ENCODE measurements at regions not wholly inside any gene's neighbourhood (a gene's known extent, or its start where the extent isn't known, plus 50 kb on each side); places are given as distances from the start of the nearest gene placed in this dataset.

DNA sequence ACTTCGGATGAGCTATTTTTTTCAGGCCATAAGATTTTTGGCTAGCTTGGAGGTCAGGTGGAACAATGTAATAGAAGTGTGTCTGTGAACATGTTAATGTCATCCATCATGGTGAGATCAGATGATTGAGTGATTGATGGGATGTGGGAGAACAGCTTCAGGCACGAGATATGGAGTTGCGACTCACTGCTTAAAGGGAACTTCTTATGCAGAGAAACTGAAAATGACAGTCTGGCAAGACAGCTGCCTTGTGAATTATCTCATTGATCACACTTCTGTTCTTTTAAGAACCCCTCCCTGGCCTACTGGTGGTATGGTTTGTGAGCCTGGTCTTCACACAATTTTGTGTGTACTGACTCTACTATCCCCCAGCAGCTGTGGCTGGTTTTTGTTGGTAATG is 96.0 kb downstream of the OLFM4 start:
- Histone ChIP-seq H3K36me3 (ENCODE audit: insufficient read depth, low read length) (no peaks in the 10 kb centered on the region), H3K79me2 (ENCODE audit: control insufficient read depth, insufficient read depth, low read length, unreplicated experiment) (no peaks in the 10 kb centered on the region), H3K27ac (ENCODE audit: low read depth, low read length) (no peak overlapping the region), H2AFZ (ENCODE audit: low read length, unreplicated experiment) (no peak overlapping the region), H3K4me3 (ENCODE audit: low read depth, low read length) (no peak overlapping the region), H3K4me1 (ENCODE audit: control insufficient read depth, insufficient read depth, low read length, unreplicated experiment) (no peaks in the 10 kb centered on the region), H3K27me3 (ENCODE audit: insufficient read depth, low read length) (no peaks in the 10 kb centered on the region)

DNA sequence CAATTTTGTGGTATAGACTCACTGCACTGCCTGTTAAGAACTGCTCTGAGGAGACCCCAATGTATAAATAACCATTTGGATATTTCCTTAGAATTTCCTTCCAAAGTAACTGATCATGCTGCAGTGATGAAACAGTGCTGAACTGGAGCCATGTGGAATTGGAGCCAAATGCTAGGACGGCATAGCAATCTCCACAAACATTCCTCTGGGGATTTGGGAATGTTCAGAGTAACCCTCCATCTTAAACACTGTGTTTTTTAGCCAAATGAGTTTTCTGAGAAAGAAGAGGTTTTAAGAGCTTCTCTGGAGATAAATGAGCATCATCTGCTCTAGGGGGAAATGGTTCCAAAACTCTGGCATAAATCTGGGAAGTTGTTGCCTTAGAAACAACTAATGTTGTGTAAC is 98.2 kb downstream of the OLFM4 start:
- H2AFZ ChIP-seq (ENCODE audit: low read length, unreplicated experiment), result no peak overlapping the region
- H3K79me2 ChIP-seq (ENCODE audit: control insufficient read depth, insufficient read depth, low read length, unreplicated experiment), result no peaks in the 10 kb centered on the region
- H3K36me3 ChIP-seq (ENCODE audit: insufficient read depth, low read length), result no peaks in the 10 kb centered on the region
- H3K27me3 ChIP-seq (ENCODE audit: insufficient read depth, low read length), result no peaks in the 10 kb centered on the region
- H3K4me1 ChIP-seq (ENCODE audit: control insufficient read depth, insufficient read depth, low read length, unreplicated experiment), result no peaks in the 10 kb centered on the region
- no peak overlapping the region for H3K4me3 ChIP-seq (ENCODE audit: low read depth, low read length)
- H3K27ac ChIP-seq (ENCODE audit: low read depth, low read length), result no peak overlapping the region

DNA sequence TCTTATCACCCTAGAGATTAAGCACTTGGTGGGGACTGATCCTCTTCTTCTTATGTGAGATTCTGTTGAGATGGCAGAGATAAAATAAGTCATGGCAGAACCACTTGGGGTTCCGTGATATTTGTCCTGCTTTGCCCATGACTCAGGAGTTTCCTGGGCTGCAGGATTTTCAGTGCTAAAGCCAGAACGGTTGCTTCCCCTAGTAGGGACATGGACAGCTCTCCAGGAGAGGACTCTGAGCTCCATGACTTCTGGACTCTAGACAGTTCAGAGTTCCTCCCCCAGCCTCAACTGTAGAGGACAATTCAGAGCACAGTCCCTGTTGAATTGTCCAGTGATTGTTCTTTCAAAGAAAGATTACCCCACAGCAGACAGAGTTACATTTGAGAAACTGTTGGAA is 98.8 kb downstream of the OLFM4 start:
- no peak overlapping the region for H2AFZ ChIP-seq (ENCODE audit: low read length, unreplicated experiment)
- H3K27me3 ChIP-seq (ENCODE audit: insufficient read depth, low read length), result no peaks in the 10 kb centered on the region
- H3K27ac ChIP-seq (ENCODE audit: low read depth, low read length), result no peak overlapping the region
- H3K36me3 ChIP-seq (ENCODE audit: insufficient read depth, low read length), result no peaks in the 10 kb centered on the region
- no peak overlapping the region for H3K4me3 ChIP-seq (ENCODE audit: low read depth, low read length)
- no peaks in the 10 kb centered on the region for H3K4me1 ChIP-seq (ENCODE audit: control insufficient read depth, insufficient read depth, low read length, unreplicated experiment)
- no peaks in the 10 kb centered on the region for H3K79me2 ChIP-seq (ENCODE audit: control insufficient read depth, insufficient read depth, low read length, unreplicated experiment)

DNA sequence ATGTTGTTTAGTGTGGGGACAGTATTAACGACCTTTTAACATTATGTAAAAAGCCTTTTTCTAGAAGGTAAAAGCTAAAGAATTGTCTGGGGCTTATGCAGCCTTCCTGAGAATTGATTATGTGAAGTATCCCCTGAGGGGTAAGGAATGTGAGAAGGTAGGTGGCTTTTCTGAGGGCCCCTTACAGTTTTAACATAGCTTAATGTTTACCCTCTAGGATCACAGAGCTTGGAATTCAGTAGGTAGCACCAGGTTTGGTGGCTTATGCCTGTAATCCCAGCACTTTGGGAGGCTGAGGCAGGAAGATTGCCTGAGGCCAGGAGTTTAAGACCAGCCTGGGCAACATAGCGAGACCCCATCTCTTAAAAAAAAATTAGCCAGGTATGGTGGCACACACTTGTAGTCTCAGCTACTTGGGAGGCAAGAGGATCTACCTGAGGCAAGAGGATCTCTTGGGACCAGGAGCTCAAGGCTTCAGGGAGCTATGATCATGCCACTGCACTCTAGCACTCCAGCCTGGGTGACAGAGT is 101.3 kb downstream of the OLFM4 start:
- H2AFZ ChIP-seq (ENCODE audit: low read length, unreplicated experiment), result no peak overlapping the region
- H3K27me3 ChIP-seq (ENCODE audit: insufficient read depth, low read length), result 0 out of 2 replicates have a peak, but pooled peaks cover 3% of the 10 kb centered on the region
- no peak overlapping the region for H3K27ac ChIP-seq (ENCODE audit: low read depth, low read length)
- no peak overlapping the region for H3K4me3 ChIP-seq (ENCODE audit: low read depth, low read length)
- H3K79me2 ChIP-seq (ENCODE audit: control insufficient read depth, insufficient read depth, low read length, unreplicated experiment), result no peaks in the 10 kb centered on the region
- no peaks in the 10 kb centered on the region for H3K4me1 ChIP-seq (ENCODE audit: control insufficient read depth, insufficient read depth, low read length, unreplicated experiment)
- no peaks in the 10 kb centered on the region for H3K36me3 ChIP-seq (ENCODE audit: insufficient read depth, low read length)

DNA sequence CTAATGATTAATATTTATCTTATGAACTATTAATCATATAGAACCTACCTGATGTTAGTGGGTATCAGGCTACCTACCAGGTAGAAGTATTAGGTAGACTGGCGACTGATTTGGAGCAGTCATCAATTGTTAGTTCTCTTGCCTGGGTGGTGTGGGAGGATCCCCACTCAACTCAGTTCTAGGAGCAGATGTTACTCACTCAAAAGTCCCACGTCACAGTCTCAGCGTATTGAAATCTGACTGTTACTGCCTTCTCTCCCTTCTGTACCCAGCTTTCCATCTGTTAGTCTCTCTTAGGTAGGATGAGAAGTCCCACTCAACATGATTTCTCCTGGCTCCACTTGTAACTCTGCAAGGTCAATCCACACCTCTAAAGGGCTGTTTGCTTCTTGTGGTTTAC is 102.7 kb downstream of the OLFM4 start:
- Histone ChIP-seq H3K27ac (ENCODE audit: low read depth, low read length) (no peak overlapping the region), H3K4me3 (ENCODE audit: low read depth, low read length) (no peak overlapping the region), H3K4me1 (ENCODE audit: control insufficient read depth, insufficient read depth, low read length, unreplicated experiment) (no peaks in the 10 kb centered on the region), H3K79me2 (ENCODE audit: control insufficient read depth, insufficient read depth, low read length, unreplicated experiment) (no peaks in the 10 kb centered on the region), H3K36me3 (ENCODE audit: insufficient read depth, low read length) (no peaks in the 10 kb centered on the region), H2AFZ (ENCODE audit: low read length, unreplicated experiment) (no peak overlapping the region), H3K27me3 (ENCODE audit: insufficient read depth, low read length) (0 out of 2 replicates have a peak, but pooled peaks cover 3% of the 10 kb centered on the region)

DNA sequence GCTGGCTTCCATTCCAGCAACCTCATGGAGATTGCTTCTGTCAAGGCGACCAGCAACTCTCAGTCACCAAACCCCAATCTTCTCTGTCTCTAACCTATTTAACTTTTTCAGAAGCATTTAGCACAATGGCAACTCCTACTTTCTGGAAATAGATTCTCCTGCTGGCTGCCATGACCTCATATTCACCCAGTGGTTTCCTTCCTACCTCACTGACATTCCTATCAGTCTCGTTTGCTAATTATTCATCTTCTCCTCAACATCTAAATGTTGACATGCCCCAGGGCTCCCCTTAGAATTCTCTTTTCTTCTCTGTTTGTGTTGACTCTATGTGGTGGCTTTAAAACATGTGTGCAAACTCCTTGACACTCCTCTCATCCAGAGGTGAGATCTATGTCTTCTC is 106.7 kb downstream of the OLFM4 start:
- no peak overlapping the region for H3K27ac ChIP-seq (ENCODE audit: low read depth, low read length)

DNA sequence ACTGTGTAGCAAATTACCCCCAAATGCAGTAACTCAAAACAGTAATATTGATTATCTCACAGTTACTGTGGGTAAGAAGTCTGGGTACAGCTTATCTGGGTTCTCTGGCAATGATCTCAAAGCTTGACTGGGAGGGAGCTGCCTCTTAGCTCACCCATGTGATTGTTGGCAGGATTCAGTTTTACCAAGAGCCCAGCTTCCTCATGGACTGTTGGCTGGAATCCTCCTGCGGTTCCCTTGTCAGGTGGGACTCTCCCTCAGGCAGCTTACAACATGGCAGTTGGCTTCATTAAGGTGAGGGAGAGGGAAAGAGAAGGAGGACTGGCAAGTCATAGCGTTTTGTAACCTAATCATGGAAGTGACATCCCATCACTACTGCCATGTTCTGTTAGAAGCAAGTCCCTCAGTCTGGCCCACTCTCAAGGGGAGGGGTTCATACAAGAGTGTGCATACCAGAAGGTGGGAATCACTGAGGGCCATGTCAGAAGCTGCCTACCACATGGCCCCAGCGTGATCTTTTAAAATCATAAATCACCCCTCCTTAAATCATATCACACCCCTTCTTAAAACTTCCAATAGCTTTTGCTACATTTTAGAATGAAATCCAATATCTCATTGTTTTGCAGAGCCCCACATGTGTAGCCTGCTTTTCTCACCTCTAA is 108.1 kb downstream of the OLFM4 start:
- Histone ChIP-seq H3K36me3 (ENCODE audit: insufficient read depth, low read length) (no peaks in the 10 kb centered on the region), H3K27me3 (ENCODE audit: insufficient read depth, low read length) (0 out of 2 replicates have a peak, but pooled peaks cover 3% of the 10 kb centered on the region), H3K4me3 (ENCODE audit: low read depth, low read length) (no peak overlapping the region), H3K4me1 (ENCODE audit: control insufficient read depth, insufficient read depth, low read length, unreplicated experiment) (peaks cover 20% of the 10 kb centered on the region), H2AFZ (ENCODE audit: low read length, unreplicated experiment) (no peak overlapping the region), H3K79me2 (ENCODE audit: control insufficient read depth, insufficient read depth, low read length, unreplicated experiment) (no peaks in the 10 kb centered on the region), H3K27ac (ENCODE audit: low read depth, low read length) (no peak overlapping the region)

More for the DNA sequence above, 106.7 kb downstream of the OLFM4 start:
- 0 out of 2 replicates have a peak, but pooled peaks cover 3% of the 10 kb centered on the region for H3K27me3 ChIP-seq (ENCODE audit: insufficient read depth, low read length)
- no peak overlapping the region for H2AFZ ChIP-seq (ENCODE audit: low read length, unreplicated experiment)
- H3K4me3 ChIP-seq (ENCODE audit: low read depth, low read length), result no peak overlapping the region
- H3K79me2 ChIP-seq (ENCODE audit: control insufficient read depth, insufficient read depth, low read length, unreplicated experiment), result no peaks in the 10 kb centered on the region
- peaks cover 20% of the 10 kb centered on the region for H3K4me1 ChIP-seq (ENCODE audit: control insufficient read depth, insufficient read depth, low read length, unreplicated experiment)
- H3K36me3 ChIP-seq (ENCODE audit: insufficient read depth, low read length), result no peaks in the 10 kb centered on the region

DNA sequence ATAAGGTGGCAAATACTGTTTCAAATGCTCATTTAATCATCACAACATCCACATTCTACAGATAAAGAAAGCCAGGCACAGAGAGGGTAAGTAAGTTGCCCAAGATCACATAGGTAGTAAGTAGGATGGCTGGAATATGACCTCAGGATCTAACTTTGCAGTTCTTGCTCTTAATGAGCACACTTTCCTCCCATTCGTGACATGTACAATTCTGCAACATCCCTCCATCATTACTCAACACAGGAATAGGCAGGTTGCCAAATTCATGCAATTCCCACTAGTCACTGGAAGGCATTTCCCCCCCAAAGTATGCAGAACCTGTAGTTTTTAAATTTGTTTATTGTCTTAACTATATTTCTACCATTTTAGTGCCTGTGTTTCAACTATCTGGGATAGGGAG is 109.2 kb downstream of the OLFM4 start:
- no peaks in the 10 kb centered on the region for H3K79me2 ChIP-seq (ENCODE audit: control insufficient read depth, insufficient read depth, low read length, unreplicated experiment)
- H3K27ac ChIP-seq (ENCODE audit: low read depth, low read length), result peak overlapping the region; percentile 93
- peak overlapping the region; percentile 53 for H2AFZ ChIP-seq (ENCODE audit: low read length, unreplicated experiment)
- no peaks in the 10 kb centered on the region for H3K36me3 ChIP-seq (ENCODE audit: insufficient read depth, low read length)
- H3K4me3 ChIP-seq (ENCODE audit: low read depth, low read length), result peak overlapping the region; percentile 56; the same call in 1 of the 2 replicates
- peaks cover 20% of the 10 kb centered on the region for H3K4me1 ChIP-seq (ENCODE audit: control insufficient read depth, insufficient read depth, low read length, unreplicated experiment)
- H3K27me3 ChIP-seq (ENCODE audit: insufficient read depth, low read length), result 0 out of 2 replicates have a peak, but pooled peaks cover 2% of the 10 kb centered on the region

DNA sequence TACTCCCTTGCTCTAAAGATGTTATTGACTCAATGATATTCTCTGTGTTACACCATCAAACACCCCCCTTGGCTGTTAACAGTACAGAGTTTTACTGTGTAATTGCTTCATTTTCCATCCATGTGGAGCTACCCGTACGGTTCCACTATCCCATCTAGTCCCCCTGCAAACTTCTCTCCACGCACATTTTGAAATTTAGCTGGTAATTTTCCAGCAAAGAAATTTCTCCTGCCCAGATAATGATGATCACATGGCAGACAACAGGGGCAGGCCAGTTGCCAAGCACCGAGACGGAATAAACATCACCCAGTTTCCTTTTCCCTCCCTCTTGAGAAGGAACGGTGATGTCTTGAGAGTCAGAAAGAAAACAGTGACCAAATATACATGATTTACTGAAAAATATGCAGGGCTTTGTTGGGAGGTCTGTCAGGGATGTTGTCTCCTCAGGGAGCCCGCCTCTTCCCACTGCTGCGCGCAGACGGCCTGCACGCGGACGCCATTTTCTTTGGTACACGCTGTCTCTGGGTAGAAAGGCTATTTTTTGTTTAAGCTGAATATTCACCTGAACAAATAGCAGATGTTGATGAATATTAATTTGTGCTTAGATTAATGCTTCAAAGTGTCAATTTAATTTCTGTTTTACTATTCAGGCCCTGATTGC is 109.9 kb downstream of the OLFM4 start:
- Histone ChIP-seq H3K27me3 (ENCODE audit: insufficient read depth, low read length) (no peaks in the 10 kb centered on the region), H3K27ac (ENCODE audit: low read depth, low read length) (peak overlapping the region; percentile 93), H3K36me3 (ENCODE audit: insufficient read depth, low read length) (no peaks in the 10 kb centered on the region), H3K79me2 (ENCODE audit: control insufficient read depth, insufficient read depth, low read length, unreplicated experiment) (no peaks in the 10 kb centered on the region), H3K4me3 (ENCODE audit: low read depth, low read length) (peak overlapping the region; percentile 56), H2AFZ (ENCODE audit: low read length, unreplicated experiment) (peak overlapping the region; percentile 88), H3K4me1 (ENCODE audit: control insufficient read depth, insufficient read depth, low read length, unreplicated experiment) (peaks cover 20% of the 10 kb centered on the region)

DNA sequence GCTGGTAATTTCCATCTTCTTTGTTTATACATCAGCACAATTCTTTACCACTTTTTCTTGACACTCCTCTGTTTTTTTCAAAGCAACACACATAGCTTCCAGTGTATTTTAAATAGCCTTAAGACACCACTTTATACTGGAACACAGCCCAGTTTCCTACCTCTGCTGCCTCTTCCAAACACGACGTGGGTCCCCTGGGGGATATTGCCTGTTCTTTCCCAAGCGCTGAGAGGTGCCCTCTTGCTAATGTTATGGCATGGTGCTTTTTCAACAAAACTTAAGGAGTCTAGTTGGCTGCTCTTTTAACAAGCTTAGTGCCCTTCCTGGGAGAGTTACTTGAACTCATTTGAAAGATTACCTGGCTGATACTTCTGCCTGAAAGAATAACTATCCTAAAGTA is 112.7 kb downstream of the OLFM4 start:
- Histone ChIP-seq H3K27ac (ENCODE audit: low read depth, low read length) (no peak overlapping the region), H3K79me2 (ENCODE audit: control insufficient read depth, insufficient read depth, low read length, unreplicated experiment) (no peaks in the 10 kb centered on the region), H3K4me1 (ENCODE audit: control insufficient read depth, insufficient read depth, low read length, unreplicated experiment) (peaks cover 20% of the 10 kb centered on the region), H3K27me3 (ENCODE audit: insufficient read depth, low read length) (no peaks in the 10 kb centered on the region), H2AFZ (ENCODE audit: low read length, unreplicated experiment) (no peak overlapping the region), H3K4me3 (ENCODE audit: low read depth, low read length) (no peak overlapping the region), H3K36me3 (ENCODE audit: insufficient read depth, low read length) (no peaks in the 10 kb centered on the region)

DNA sequence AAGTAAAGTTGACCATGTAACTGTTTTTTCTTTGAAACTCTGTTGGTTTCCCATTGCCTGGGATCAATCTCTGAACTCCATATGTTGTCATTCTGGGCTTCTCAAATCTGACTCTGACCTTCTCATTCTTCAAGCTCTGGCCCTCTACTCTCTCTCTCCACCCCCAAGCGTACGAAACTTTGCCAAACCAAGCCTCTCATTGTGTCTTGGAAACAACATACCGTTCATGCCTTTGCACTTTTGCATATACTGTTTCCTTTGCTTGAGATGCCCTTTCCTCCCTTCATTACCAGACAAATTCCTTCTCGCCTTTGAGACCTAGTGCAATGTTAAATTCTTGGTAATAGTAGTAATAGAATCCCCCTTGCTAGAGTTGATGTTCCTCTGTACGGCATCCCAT is 113.7 kb downstream of the OLFM4 start:
- Histone ChIP-seq H3K4me1 (ENCODE audit: control insufficient read depth, insufficient read depth, low read length, unreplicated experiment) (peaks cover 16% of the 10 kb centered on the region), H2AFZ (ENCODE audit: low read length, unreplicated experiment) (no peak overlapping the region), H3K4me3 (ENCODE audit: low read depth, low read length) (no peak overlapping the region), H3K27ac (ENCODE audit: low read depth, low read length) (no peak overlapping the region), H3K79me2 (ENCODE audit: control insufficient read depth, insufficient read depth, low read length, unreplicated experiment) (no peaks in the 10 kb centered on the region), H3K36me3 (ENCODE audit: insufficient read depth, low read length) (no peaks in the 10 kb centered on the region), H3K27me3 (ENCODE audit: insufficient read depth, low read length) (no peaks in the 10 kb centered on the region)
